GM12878 (cell line): ENCODE measurements at regions not wholly inside any gene's neighbourhood (a gene's known extent, or its start where the extent isn't known, plus 50 kb on each side); places are given as distances from the start of the nearest gene placed in this dataset.

ENCODE experiments used
- ATAC-seq: fragments of 200-7000 bp; cut with Tn5 transposase; 3 replicates; pipeline ENCODE4 v1.9.1; 2020; ENCODE audit warnings: mild to moderate bottlenecking, moderate library complexity
- BruUV-seq: library from RNA; stranded (reverse); fragments of 400-500 nt; replicated peaks from 2 replicates; lab custom pipeline; 2021; lab: Mats Ljungman, UMichigan
- CTCF ChIA-PET: fragments of 300-600 bp; sonication (Branson Sonifier 250); formaldehyde crosslinking; extraction: SDS; loops from one replicate; lab custom pipeline; 2021; ENCODE audit warnings: inconsistent platforms; lab: Yijun Ruan, JAX
- POLR2A ChIA-PET: fragments of 350-600 bp; formaldehyde crosslinking; extraction: SDS; loops from one replicate; lab custom pipeline; 2021; ENCODE audit warnings: inconsistent platforms; lab: Charles Lee
- RAD21 ChIA-PET: fragments of 300-600 bp; sonication (Branson Sonifier 250); formaldehyde crosslinking; loops from one replicate; lab custom pipeline; 2023; ENCODE audit warnings: antibody characterized with exemption; ENCODE audit not compliant: unreplicated experiment; lab: Charles Lee
- SMC1A ChIA-PET: fragments of 300-600 bp; sonication (Branson Sonifier 250); formaldehyde crosslinking; loops from one replicate; lab custom pipeline; 2023; ENCODE audit not compliant: unreplicated experiment, uncharacterized antibody; lab: Charles Lee
- DNase-seq: peaks from one replicate; pipeline ENCODE4 v3.0.0-alpha.2; 2011; ENCODE audit warnings: low read depth, low spot score
- FAIRE-seq: peaks from 3 replicates; lab custom pipeline; 2011; peaks lifted over from hg19 to GRCh38; lab: Jason Lieb, UNC
- H2AFZ ChIP-seq: 2 replicates; pipeline ENCODE4 v1.6.0; 2011; ENCODE audit warnings: low read depth, low read length, control low read depth; ENCODE audit not compliant: control insufficient read depth
- H3K27ac ChIP-seq: 2 replicates; pipeline ENCODE4 v1.5.1; 2011; ENCODE audit warnings: control low read depth; ENCODE audit not compliant: control insufficient read depth, insufficient read depth
- H3K27me3 ChIP-seq, 2 experiments: replicated peaks in 1 of 2; 2 replicates each; pipeline versions ENCODE4 v1.6.0 to v1.6.1; 2011; ENCODE audit warnings: low read length in 1 of 2; ENCODE audit not compliant: control insufficient read depth in 2 of 2, insufficient read depth in 2 of 2
- H3K36me3 ChIP-seq, 2 experiments: 2 replicates each; pipeline ENCODE4 v1.5.1; 2011; ENCODE audit warnings: low read length in 1 of 2; ENCODE audit not compliant: control insufficient read depth in 2 of 2, insufficient read depth in 2 of 2
- H3K4me1 ChIP-seq: 2 replicates; pipeline ENCODE4 v1.6.1; 2011; ENCODE audit warnings: mild to moderate bottlenecking, low read length, moderate library complexity, mixed read lengths; ENCODE audit not compliant: control insufficient read depth, insufficient read depth
- H3K4me2 ChIP-seq: 2 replicates; pipeline ENCODE4 v1.6.0; 2011; ENCODE audit warnings: control low read depth; ENCODE audit not compliant: control insufficient read depth, insufficient read depth
- H3K4me3 ChIP-seq: fragments of 200-600 bp; sonication (generic); 2 replicates; pipeline ENCODE4 v1.5.1; 2016
- H3K79me2 ChIP-seq: 2 replicates; pipeline ENCODE4 v1.6.0; 2011; ENCODE audit warnings: low read length; ENCODE audit not compliant: control insufficient read depth, insufficient read depth
- H3K9ac ChIP-seq: 2 replicates; pipeline ENCODE4 v1.8.0; 2011; ENCODE audit warnings: low read length, control low read depth, mixed read lengths; ENCODE audit not compliant: control insufficient read depth, insufficient read depth
- H3K9me3 ChIP-seq: replicated peaks from 3 replicates; pipeline ENCODE4 v1.5.1; 2011; ENCODE audit warnings: mild to moderate bottlenecking, low read length; ENCODE audit not compliant: control insufficient read depth, insufficient read depth
- H4K20me1 ChIP-seq: 2 replicates; pipeline ENCODE4 v1.6.0; 2011; ENCODE audit not compliant: control insufficient read depth, insufficient read depth
- BRCA1 ChIP-seq: IDR thresholded peaks from 2 replicates; pipeline ENCODE4 v1.6.1; 2011; ENCODE audit warnings: low read depth, low read length, improper control_type of control experiment
- CHD1 ChIP-seq: IDR thresholded peaks from 2 replicates; pipeline ENCODE4 v1.6.1; 2012; ENCODE audit warnings: low read depth, low read length, improper control_type of control experiment
- CREM ChIP-seq: IDR thresholded peaks from 2 replicates; pipeline ENCODE4 v1.6.1; 2014; ENCODE audit warnings: antibody characterized with exemption, low read depth
- EP300 ChIP-seq, 2 experiments: fragments of 150-350 bp in 1 of 2; IDR thresholded peaks; 2 replicates each; pipeline ENCODE4 v1.6.1; 2011 to 2012; ENCODE audit warnings: low read depth in 2 of 2, low read length in 2 of 2, borderline replicate concordance in 1 of 2, improper control_type of control experiment in 1 of 2, inconsistent platforms in 1 of 2; ENCODE audit not compliant: control insufficient read depth in 1 of 2
- JUNB ChIP-seq: IDR thresholded peaks from 2 replicates; pipeline ENCODE4 v1.6.1; 2016; ENCODE audit warnings: antibody characterized with exemption, mild to moderate bottlenecking
- MEF2A ChIP-seq: IDR thresholded peaks from 2 replicates; pipeline ENCODE4 v1.6.1; 2011; ENCODE audit warnings: low read depth, mild to moderate bottlenecking, low read length, moderate library complexity; ENCODE audit not compliant: insufficient read depth
- NBN ChIP-seq: fragments of 450-650 bp; IDR thresholded peaks from 2 replicates; pipeline ENCODE4 v1.6.1; 2016
- PAX5 ChIP-seq: IDR thresholded peaks from 2 replicates; pipeline ENCODE4 v1.6.1; 2011; ENCODE audit warnings: low read depth, low read length, borderline replicate concordance
- PAX8 ChIP-seq: fragments of 450-650 bp; IDR thresholded peaks from 2 replicates; pipeline ENCODE4 v1.6.1; 2017; ENCODE audit warnings: mild to moderate bottlenecking, moderate library complexity
- POU2F2 ChIP-seq: IDR thresholded peaks from 3 replicates; pipeline ENCODE4 v1.6.1; 2011; ENCODE audit warnings: low read depth, mild to moderate bottlenecking, low read length, borderline replicate concordance
- RUNX3 ChIP-seq: IDR thresholded peaks from 2 replicates; pipeline ENCODE4 v1.6.1; 2012; ENCODE audit warnings: low read length, inconsistent platforms
- SP1 ChIP-seq: IDR thresholded peaks from one replicate; pipeline ENCODE4 v1.6.1; 2011; ENCODE audit warnings: low read depth, low read length
- SUZ12 ChIP-seq: fragments of 200-600 bp; sonication (generic); IDR thresholded peaks from one replicate; pipeline ENCODE4 v1.6.1; 2018; ENCODE audit warnings: antibody characterized with exemption, mild to moderate bottlenecking; ENCODE audit not compliant: unreplicated experiment
- TCF7 ChIP-seq: IDR thresholded peaks from 2 replicates; pipeline ENCODE4 v1.6.1; 2014; ENCODE audit warnings: antibody characterized with exemption, borderline replicate concordance
- YBX1 ChIP-seq: fragments of 450-650 bp; IDR thresholded peaks from 2 replicates; pipeline ENCODE4 v1.6.1; 2016; ENCODE audit warnings: antibody characterized with exemption
- ZNF207 ChIP-seq: fragments of 450-650 bp; IDR thresholded peaks from 2 replicates; pipeline ENCODE4 v1.6.1; 2014; ENCODE audit warnings: antibody characterized with exemption, mild to moderate bottlenecking, borderline replicate concordance
- WGBS: methylation state at CpG from one replicate; pipeline ENCODE4 v1.1.6; 2016; ENCODE audit warnings: low lambda C conversion rate; ENCODE audit not compliant: insufficient replicate concordance, insufficient coverage; ENCODE audit errors: missing lambda C conversion rate; 5-methylcytosine and 5-hydroxymethylcytosine counted together
- in situ Hi-C: fragments of 300-500 bp; cut with MboI; formaldehyde crosslinking; loops from 9 replicates; pipeline ENCODE4 v1.14.3; 2018; ENCODE audit warnings: mixed read lengths
- intact Hi-C: fragments of 100-400 bp; cut with micrococcal nuclease; formaldehyde crosslinking; loops from one replicate; pipeline ENCODE4 v1.14.2; 2022; ENCODE audit not compliant: unreplicated experiment
- TF ChIP-seq, protein P1 (sequence below): fragments of 450-650 bp; IDR thresholded peaks from 2 replicates; pipeline ENCODE4 v1.6.1; 2017; ENCODE audit warnings: mild to moderate bottlenecking, moderate library complexity
- TF ChIP-seq, protein P2 (sequence below): fragments of 450-650 bp; IDR thresholded peaks from 2 replicates; pipeline ENCODE4 v1.6.1; 2018; ENCODE audit warnings: mild to moderate bottlenecking, low read depth, moderate library complexity; ENCODE audit not compliant: partially characterized antibody

DNA sequence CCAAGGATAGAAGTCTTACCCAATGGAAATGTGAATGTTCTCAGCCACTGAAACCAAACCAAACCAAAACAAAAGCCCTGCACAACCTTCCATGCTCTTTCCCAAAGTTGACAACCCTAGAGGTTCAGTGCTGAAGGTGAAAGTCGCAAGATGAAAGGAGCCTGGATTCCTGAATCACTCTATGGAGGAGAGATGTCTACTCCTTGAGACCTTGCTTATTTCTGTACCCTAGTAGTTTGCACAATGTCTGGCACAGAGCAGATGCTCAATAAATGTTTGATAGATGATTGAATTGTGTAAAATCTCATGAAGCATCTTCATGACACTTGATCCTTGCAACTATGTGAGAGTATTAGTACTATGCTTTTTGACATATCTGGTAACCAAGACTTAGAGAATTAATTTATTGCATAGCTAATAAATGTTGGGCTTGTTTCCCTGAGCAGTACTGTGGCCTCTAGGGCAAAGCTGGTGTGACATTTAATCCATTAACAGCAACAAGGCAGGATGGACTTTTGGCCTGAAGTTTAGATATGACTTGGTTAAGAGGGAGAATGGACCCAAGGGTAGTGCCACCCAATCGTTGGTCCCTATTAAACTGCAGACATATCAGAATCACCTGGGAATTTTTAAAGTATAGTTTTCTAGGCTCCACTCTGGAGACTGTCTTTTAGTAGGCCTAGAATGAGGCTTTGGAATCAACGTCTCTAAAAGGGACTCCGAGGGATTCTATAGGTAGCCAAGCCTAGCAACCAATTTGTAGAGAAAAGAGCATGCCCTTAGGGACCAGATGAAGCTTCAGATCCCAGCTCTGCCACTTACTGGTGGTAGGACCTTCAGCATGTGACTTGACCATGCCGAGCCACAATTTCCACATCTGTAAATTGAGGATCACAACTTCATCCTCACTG, 145.9 kb downstream of the DDX1 start:
- CTCF ChIA-PET: no interaction called here
- WGBS: 14% methylated on average over 5 of the region's 5 CpGs

More for the DNA sequence above, 145.9 kb downstream of the DDX1 start:
- Histone ChIP-seq H3K27me3 (no peaks in the 10 kb centered on the region), H3K79me2 (no peaks in the 10 kb centered on the region), H3K4me3 (no peak overlapping the region), H3K4me2 (no peak overlapping the region), H2AFZ (no peak overlapping the region), H3K4me1 (peaks cover 2% of the 10 kb centered on the region), H3K9ac (no peak overlapping the region), H4K20me1 (no peaks in the 10 kb centered on the region), H3K36me3 (no peaks in the 10 kb centered on the region), H3K27ac (no peak overlapping the region), H3K9me3 (no peaks in the 10 kb centered on the region)
- ATAC-seq (no peak), DNase-seq (no peak), FAIRE-seq (no peak)
- intact Hi-C loops: no loop called here
- ChIA-PET POLR2A (no interaction called here), RAD21 (no interaction called here), SMC1A (no interaction called here)
- BruUV-seq: no TSS peak
- TF ChIP-seq PAX8: no peak
- TF ChIP-seq, protein P1, sequence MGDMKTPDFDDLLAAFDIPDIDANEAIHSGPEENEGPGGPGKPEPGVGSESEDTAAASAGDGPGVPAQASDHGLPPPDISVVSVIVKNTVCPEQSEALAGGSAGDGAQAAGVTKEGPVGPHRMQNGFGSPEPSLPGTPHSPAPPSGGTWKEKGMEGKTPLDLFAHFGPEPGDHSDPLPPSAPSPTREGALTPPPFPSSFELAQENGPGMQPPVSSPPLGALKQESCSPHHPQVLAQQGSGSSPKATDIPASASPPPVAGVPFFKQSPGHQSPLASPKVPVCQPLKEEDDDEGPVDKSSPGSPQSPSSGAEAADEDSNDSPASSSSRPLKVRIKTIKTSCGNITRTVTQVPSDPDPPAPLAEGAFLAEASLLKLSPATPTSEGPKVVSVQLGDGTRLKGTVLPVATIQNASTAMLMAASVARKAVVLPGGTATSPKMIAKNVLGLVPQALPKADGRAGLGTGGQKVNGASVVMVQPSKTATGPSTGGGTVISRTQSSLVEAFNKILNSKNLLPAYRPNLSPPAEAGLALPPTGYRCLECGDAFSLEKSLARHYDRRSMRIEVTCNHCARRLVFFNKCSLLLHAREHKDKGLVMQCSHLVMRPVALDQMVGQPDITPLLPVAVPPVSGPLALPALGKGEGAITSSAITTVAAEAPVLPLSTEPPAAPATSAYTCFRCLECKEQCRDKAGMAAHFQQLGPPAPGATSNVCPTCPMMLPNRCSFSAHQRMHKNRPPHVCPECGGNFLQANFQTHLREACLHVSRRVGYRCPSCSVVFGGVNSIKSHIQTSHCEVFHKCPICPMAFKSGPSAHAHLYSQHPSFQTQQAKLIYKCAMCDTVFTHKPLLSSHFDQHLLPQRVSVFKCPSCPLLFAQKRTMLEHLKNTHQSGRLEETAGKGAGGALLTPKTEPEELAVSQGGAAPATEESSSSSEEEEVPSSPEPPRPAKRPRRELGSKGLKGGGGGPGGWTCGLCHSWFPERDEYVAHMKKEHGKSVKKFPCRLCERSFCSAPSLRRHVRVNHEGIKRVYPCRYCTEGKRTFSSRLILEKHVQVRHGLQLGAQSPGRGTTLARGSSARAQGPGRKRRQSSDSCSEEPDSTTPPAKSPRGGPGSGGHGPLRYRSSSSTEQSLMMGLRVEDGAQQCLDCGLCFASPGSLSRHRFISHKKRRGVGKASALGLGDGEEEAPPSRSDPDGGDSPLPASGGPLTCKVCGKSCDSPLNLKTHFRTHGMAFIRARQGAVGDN: no peak
- no peak for TF ChIP-seq MEF2A
- no peak for TF ChIP-seq YBX1
- TF ChIP-seq SUZ12: no peak
- TF ChIP-seq NBN: no peak
- no peak for TF ChIP-seq SP1
- no peak for TF ChIP-seq POU2F2
- TF ChIP-seq, protein P2, sequence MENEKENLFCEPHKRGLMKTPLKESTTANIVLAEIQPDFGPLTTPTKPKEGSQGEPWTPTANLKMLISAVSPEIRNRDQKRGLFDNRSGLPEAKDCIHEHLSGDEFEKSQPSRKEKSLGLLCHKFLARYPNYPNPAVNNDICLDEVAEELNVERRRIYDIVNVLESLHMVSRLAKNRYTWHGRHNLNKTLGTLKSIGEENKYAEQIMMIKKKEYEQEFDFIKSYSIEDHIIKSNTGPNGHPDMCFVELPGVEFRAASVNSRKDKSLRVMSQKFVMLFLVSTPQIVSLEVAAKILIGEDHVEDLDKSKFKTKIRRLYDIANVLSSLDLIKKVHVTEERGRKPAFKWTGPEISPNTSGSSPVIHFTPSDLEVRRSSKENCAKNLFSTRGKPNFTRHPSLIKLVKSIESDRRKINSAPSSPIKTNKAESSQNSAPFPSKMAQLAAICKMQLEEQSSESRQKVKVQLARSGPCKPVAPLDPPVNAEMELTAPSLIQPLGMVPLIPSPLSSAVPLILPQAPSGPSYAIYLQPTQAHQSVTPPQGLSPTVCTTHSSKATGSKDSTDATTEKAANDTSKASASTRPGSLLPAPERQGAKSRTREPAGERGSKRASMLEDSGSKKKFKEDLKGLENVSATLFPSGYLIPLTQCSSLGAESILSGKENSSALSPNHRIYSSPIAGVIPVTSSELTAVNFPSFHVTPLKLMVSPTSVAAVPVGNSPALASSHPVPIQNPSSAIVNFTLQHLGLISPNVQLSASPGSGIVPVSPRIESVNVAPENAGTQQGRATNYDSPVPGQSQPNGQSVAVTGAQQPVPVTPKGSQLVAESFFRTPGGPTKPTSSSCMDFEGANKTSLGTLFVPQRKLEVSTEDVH: no peak
- TF ChIP-seq JUNB: no peak
- no peak for TF ChIP-seq EP300 (IDR thresholded peaks at IDR 0.05; ENCODE audit: borderline replicate concordance in 1 of 2, control insufficient read depth in 1 of 2, low read depth in 2 of 2, low read length in 2 of 2)
- no peak for TF ChIP-seq CREM
- no peak for TF ChIP-seq CHD1
- TF ChIP-seq PAX5: no peak
- no peak for TF ChIP-seq RUNX3
- TF ChIP-seq BRCA1: no peak
- TF ChIP-seq ZNF207: no peak
- TF ChIP-seq TCF7: no peak
- in situ Hi-C loops: no loop called here
